NOMO-1 treated with DMSO at 0.1 percent for 48 hours (cell line): ENCODE measurements at regions not wholly inside any gene's neighbourhood (a gene's known extent, or its start where the extent isn't known, plus 50 kb on each side); places are given as distances from the start of the nearest gene placed in this dataset.
A peak's percentile ranks its signal among the peaks of the same experiment; 100 is the strongest.

Experiments used
- DNase-seq: peaks from one replicate; lab custom pipeline; 2025; ENCODE audit not compliant: unreplicated experiment; lab: John Stamatoyannopoulos, UW

GRCh38 chr3:101172516-101172915, 147.9 kb downstream of the IMPG2 start:
- no peak for DNase-seq

- no peak for DNase-seq
Observed at GRCh38 chr3:101171681-101172191, 148.6 kb downstream of the IMPG2 start.

- DNase-seq, result no peak
Observed at GRCh38 chr3:101170806-101171558, 149.4 kb downstream of the IMPG2 start.

- DNase-seq, result no peak
Observed at GRCh38 chr3:101170062-101170771, 150.2 kb downstream of the IMPG2 start.

GRCh38 chr3:101169516-101169915, 150.9 kb downstream of the IMPG2 start:
- DNase-seq, result no peak

GRCh38 chr3:101167376-101167775, 153.0 kb downstream of the IMPG2 start:
- no peak for DNase-seq

- no peak for DNase-seq
Observed at GRCh38 chr3:101166150-101166549, 154.2 kb downstream of the IMPG2 start.

GRCh38 chr3:101163554-101163953, 156.8 kb downstream of the IMPG2 start:
- DNase-seq, result no peak

- no peak for DNase-seq
Observed at GRCh38 chr3:101159478-101159877, 160.9 kb downstream of the IMPG2 start.

GRCh38 chr3:101158374-101158773, 162.0 kb downstream of the IMPG2 start:
- no peak for DNase-seq

GRCh38 chr3:101156787-101157345, 163.5 kb downstream of the IMPG2 start:
- DNase-seq, result no peak

- DNase-seq, result no peak
Observed at GRCh38 chr3:101155825-101156224, 162.6 kb upstream of the ABI3BP start.

GRCh38 chr3:101154401-101154800, 161.2 kb upstream of the ABI3BP start:
- no peak for DNase-seq

GRCh38 chr3:101151286-101151913, 158.2 kb upstream of the ABI3BP start:
- no peak for DNase-seq

- no peak for DNase-seq
Observed at GRCh38 chr3:101150504-101150903, 157.3 kb upstream of the ABI3BP start.

GRCh38 chr3:101149707-101150106, 156.5 kb upstream of the ABI3BP start:
- no peak for DNase-seq

GRCh38 chr3:101149251-101149650, 156.0 kb upstream of the ABI3BP start:
- DNase-seq, result no peak

- DNase-seq, result no peak
Observed at GRCh38 chr3:101148001-101148400, 154.8 kb upstream of the ABI3BP start.

- peak; percentile 71 for DNase-seq
Observed at GRCh38 chr3:101146946-101147345, 153.7 kb upstream of the ABI3BP start.

- DNase-seq, result no peak
Observed at GRCh38 chr3:101144105-101144504, 150.9 kb upstream of the ABI3BP start.

- no peak for DNase-seq
Observed at GRCh38 chr3:101143012-101143411, 149.8 kb upstream of the ABI3BP start.

GRCh38 chr3:101142160-101142559, 148.9 kb upstream of the ABI3BP start:
- DNase-seq, result no peak
